Left lung (tissue), 4 donors: ENCODE measurements at regions not wholly inside any gene's neighbourhood (a gene's known extent, or its start where the extent isn't known, plus 50 kb on each side); places are given as distances from the start of the nearest gene placed in this dataset.

Source experiments
- ATAC-seq: fragments of 200-7000 bp; cut with Tn5 transposase; one replicate; pipeline ENCODE4 v1.9.1; 2020; ENCODE audit warnings: moderate library complexity
- DNase-seq, 4 donors: peaks; one replicate each; pipeline ENCODE4 v3.0.0-alpha.2; 2013 to 2020
- H3K27ac ChIP-seq, 2 donors: fragments of 200-600 bp; sonication (generic) in 1 of 2; one replicate each; pipeline versions ENCODE4 v1.5.0 to v1.8.0; 2020 to 2021
- H3K27me3 ChIP-seq, 2 donors: fragments of 200-600 bp; sonication (generic) in 1 of 2; one replicate each; pipeline versions ENCODE4 v1.5.0 to v1.8.0; 2020 to 2021
- H3K36me3 ChIP-seq, 2 donors: fragments of 200-600 bp; sonication (generic) in 1 of 2; one replicate each; pipeline versions ENCODE4 v1.5.0 to v1.8.0; 2020 to 2021
- H3K4me1 ChIP-seq, 2 donors: fragments of 200-600 bp; one replicate each; pipeline ENCODE4 v1.8.0; 2021
- H3K4me3 ChIP-seq, 2 donors: fragments of 200-600 bp; sonication (generic) in 1 of 2; one replicate each; pipeline versions ENCODE4 v1.5.0 to v1.8.0; 2020 to 2021; ENCODE audit warnings: mild to moderate bottlenecking in 1 of 2
- H3K9me3 ChIP-seq, 2 donors: fragments of 200-600 bp; sonication (generic) in 1 of 2; one replicate each; pipeline versions ENCODE4 v1.5.0 to v1.8.0; 2020 to 2021
- intact Hi-C, 2 donors: fragments of 100-400 bp; cut with DNase I; formaldehyde crosslinking; loops; one replicate each; pipeline versions ENCODE4 v1.11.2 to v1.14.2; 2022
- TF ChIP-seq, protein P1 (sequence below), 2 donors: fragments of 200-600 bp; sonication (generic) in 1 of 2; IDR thresholded peaks; one replicate each; pipeline versions ENCODE4 v1.5.0 to v1.8.0; 2021; ENCODE audit warnings: antibody characterized with exemption in 2 of 2
- donor health status: DM: no; HTN: yes; CAD: no.
- donor health status: DM: no; HTN: no; CAD: no.

DNA sequence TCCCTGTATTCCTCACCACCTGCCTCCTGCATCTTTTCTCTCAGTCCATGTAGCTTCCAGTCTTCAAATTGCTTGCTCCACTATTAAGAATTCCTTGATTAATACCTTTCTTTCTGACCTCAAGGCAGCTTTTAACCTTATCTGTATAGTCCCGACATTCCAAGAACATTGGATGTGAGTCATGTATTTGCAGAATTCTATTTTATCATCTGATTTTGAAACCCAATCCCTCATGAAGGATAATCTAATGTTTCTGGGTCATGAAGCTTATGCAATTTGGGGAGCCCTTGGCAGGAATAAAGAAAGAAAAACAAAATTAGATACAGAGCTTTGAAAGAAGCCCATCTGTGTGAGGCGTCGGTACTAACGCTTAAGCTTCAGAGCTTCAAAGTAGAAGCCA lies 63.4 kb upstream of the CCND2 start:
- TF ChIP-seq, protein P1, sequence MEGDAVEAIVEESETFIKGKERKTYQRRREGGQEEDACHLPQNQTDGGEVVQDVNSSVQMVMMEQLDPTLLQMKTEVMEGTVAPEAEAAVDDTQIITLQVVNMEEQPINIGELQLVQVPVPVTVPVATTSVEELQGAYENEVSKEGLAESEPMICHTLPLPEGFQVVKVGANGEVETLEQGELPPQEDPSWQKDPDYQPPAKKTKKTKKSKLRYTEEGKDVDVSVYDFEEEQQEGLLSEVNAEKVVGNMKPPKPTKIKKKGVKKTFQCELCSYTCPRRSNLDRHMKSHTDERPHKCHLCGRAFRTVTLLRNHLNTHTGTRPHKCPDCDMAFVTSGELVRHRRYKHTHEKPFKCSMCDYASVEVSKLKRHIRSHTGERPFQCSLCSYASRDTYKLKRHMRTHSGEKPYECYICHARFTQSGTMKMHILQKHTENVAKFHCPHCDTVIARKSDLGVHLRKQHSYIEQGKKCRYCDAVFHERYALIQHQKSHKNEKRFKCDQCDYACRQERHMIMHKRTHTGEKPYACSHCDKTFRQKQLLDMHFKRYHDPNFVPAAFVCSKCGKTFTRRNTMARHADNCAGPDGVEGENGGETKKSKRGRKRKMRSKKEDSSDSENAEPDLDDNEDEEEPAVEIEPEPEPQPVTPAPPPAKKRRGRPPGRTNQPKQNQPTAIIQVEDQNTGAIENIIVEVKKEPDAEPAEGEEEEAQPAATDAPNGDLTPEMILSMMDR (IDR thresholded peaks at IDR 0.05), result no peak
- peaks cover 0 to 20% of the 10 kb centered on the region in 2 donors for H3K4me1 ChIP-seq
- intact Hi-C loops, result no loop called here
- H3K27ac ChIP-seq, result no peak overlapping the region
- H3K4me3 ChIP-seq, result no peak overlapping the region
- no peaks in the 10 kb centered on the region for H3K9me3 ChIP-seq
- peaks cover 0 to 9% of the 10 kb centered on the region in 2 donors for H3K27me3 ChIP-seq
- DNase-seq (no peak), ATAC-seq (no peak)
- H3K36me3 ChIP-seq, result no peaks in the 10 kb centered on the region

DNA sequence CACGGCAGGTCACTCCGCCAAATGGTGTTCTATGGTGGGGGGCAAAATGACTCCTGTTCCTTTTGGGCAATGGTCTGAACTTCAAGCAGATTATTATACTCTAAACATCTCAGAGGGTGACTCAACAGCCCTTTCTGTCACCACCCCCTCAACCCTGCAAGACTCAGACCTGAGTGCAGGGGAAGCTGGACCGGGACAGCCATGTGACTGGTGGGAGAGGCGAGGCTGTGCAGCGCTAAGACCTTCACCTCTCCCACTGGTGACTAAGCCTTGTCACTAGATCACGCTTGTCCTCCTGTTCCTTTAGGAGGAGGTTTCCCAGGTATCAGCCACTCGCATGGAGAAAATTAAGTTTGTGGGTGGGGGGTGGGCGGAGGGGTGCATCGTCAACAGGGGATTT lies 67.1 kb upstream of the CCND2 start:
- ATAC-seq, result no peak
- Histone ChIP-seq H3K9me3 (no peaks in the 10 kb centered on the region), H3K4me1 (peaks cover 0 to 37% of the 10 kb centered on the region in 2 donors), H3K4me3 (no peak overlapping the region), H3K27me3 (peaks cover 0 to 6% of the 10 kb centered on the region in 2 donors), H3K27ac (no peak overlapping the region), H3K36me3 (no peaks in the 10 kb centered on the region)
- intact Hi-C loops, result no loop called here
- no peak for DNase-seq
- TF ChIP-seq, protein P1 (IDR thresholded peaks at IDR 0.05), result no peak

DNA sequence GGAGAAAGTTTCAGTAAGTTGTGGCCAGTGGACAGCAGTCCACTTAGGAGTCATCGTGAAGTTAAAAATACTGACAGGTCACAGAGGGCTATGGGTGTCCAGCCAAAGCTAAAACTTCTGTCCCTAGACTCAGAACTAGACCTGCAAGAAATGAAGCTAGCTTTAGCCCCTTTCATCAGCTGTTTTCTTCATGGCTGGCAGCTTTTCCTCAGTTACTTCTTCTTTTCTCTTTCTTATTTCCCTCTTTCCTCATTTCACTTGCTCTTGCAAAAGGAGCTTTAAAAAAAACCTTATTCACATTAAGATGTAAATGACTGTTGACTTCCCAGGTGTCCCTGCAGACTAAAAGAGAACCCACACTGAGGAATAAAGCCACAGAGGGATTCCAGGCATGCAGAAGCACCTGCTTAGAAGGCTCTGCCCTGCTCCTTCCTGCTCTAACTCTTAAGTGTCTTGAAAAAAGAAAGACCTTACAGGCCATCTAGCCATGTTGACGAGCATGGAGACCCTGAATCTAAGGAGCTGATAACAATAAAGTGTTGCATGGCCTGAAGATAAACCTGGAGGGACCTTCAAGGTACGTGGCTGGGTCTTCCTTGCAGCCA lies 69.7 kb upstream of the CCND2 start:
- TF ChIP-seq, protein P1 (IDR thresholded peaks at IDR 0.05), result no peak
- H3K27me3 ChIP-seq, result peaks cover 0 to 6% of the 10 kb centered on the region in 2 donors
- peaks cover 0 to 30% of the 10 kb centered on the region in 2 donors for H3K4me1 ChIP-seq
- H3K27ac ChIP-seq, result peak overlapping the region in 1 of 2 donors; percentile 73
- DNase-seq, result no peak
- no peaks in the 10 kb centered on the region for H3K9me3 ChIP-seq
- no peak overlapping the region for H3K4me3 ChIP-seq
- H3K36me3 ChIP-seq, result no peaks in the 10 kb centered on the region
- intact Hi-C loops, result no loop called here
- no peak for ATAC-seq

DNA sequence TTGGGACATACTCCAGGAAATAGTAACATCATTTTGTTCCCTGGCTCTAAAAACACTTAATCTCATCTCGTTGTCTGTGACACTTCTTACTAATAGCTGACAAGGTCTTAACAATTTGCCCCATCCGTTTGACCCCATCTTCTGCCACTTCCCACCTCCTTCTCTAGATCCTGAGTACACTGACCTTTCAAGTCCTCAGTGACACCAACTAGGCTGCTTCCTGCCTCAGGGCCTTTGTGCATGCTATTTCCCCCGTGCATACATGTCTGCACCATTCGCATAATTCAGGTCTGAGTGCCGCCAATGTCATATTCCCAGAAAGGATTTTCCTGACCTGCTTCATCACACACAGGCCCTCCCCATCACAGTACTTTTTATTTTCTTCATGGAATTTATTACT lies 70.6 kb upstream of the CCND2 start:
- Histone ChIP-seq H3K9me3 (no peaks in the 10 kb centered on the region), H3K4me3 (no peak overlapping the region), H3K27me3 (peaks cover 0 to 6% of the 10 kb centered on the region in 2 donors), H3K4me1 (peaks cover 0 to 28% of the 10 kb centered on the region in 2 donors), H3K27ac (peak overlapping the region in 1 of 2 donors; percentile 73), H3K36me3 (no peaks in the 10 kb centered on the region)
- intact Hi-C loops, result no loop called here
- DNase-seq, result no peak
- no peak for ATAC-seq
- TF ChIP-seq, protein P1 (IDR thresholded peaks at IDR 0.05), result no peak

DNA sequence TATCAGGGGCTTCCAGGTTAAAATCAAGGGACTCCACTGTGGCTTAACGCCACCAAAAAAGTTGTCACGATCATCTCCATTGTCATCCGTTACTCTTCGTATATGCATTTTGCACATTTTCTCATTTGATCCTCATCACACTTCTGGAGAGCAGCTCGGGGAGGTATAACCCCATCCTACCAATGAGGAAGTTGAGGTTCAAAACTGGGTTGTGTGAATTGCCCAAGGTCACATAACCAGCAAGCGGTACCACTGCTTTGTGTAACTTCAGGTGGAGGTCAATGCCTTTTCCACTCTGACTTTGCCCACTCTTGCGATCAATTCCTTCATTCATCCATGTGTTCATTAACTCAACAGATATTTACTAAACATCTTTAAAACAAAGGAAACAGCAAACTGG lies 71.1 kb upstream of the CCND2 start:
- TF ChIP-seq, protein P1 (IDR thresholded peaks at IDR 0.05), result no peak
- no peaks in the 10 kb centered on the region for H3K9me3 ChIP-seq
- intact Hi-C loops, result no loop called here
- ATAC-seq (no peak), DNase-seq (no peak)
- peaks cover 0 to 28% of the 10 kb centered on the region in 2 donors for H3K4me1 ChIP-seq
- peak overlapping the region in 1 of 2 donors; percentile 73 for H3K27ac ChIP-seq
- no peaks in the 10 kb centered on the region for H3K36me3 ChIP-seq
- no peak overlapping the region for H3K4me3 ChIP-seq
- peaks cover 0 to 6% of the 10 kb centered on the region in 2 donors for H3K27me3 ChIP-seq
